Adipocyte (in vitro differentiated cells): ENCODE measurements at regions not wholly inside any gene's neighbourhood (a gene's known extent, or its start where the extent isn't known, plus 50 kb on each side); places are given as distances from the start of the nearest gene placed in this dataset.

Experiments used
- DNase-seq: peaks from one replicate; pipeline ENCODE4 v3.0.0-alpha.2; 2015; ENCODE audit warnings: low read depth
- H3K27me3 ChIP-seq: replicated peaks from 2 replicates; pipeline ENCODE4 v1.7.0; 2013; ENCODE audit warnings: mild to moderate bottlenecking, low read length, moderate library complexity; ENCODE audit not compliant: control insufficient read depth, insufficient read depth
- H3K36me3 ChIP-seq: 2 replicates; pipeline ENCODE4 v1.7.0; 2013; ENCODE audit warnings: low read length, mild to moderate bottlenecking, moderate library complexity; ENCODE audit not compliant: control insufficient read depth, insufficient read depth, severe bottlenecking
- H3K4me1 ChIP-seq: 2 replicates; pipeline ENCODE4 v1.7.0; 2013; ENCODE audit warnings: mild to moderate bottlenecking, low read length, moderate library complexity; ENCODE audit not compliant: control insufficient read depth, insufficient read depth
- H3K4me3 ChIP-seq: 2 replicates; pipeline ENCODE4 v1.7.0; 2013; ENCODE audit warnings: mild to moderate bottlenecking, low read length, moderate library complexity
- H3K9ac ChIP-seq: 2 replicates; pipeline ENCODE4 v1.7.0; 2013; ENCODE audit warnings: mild to moderate bottlenecking, low read length, moderate library complexity
- H3K9me3 ChIP-seq: 2 replicates; pipeline ENCODE4 v1.7.0; 2013; ENCODE audit warnings: mild to moderate bottlenecking, low read length, moderate library complexity; ENCODE audit not compliant: control insufficient read depth

- H3K27me3 ChIP-seq: peaks cover 2% of the 10 kb centered on the region
- H3K36me3 ChIP-seq: no peaks in the 10 kb centered on the region
- no peak overlapping the region for H3K9ac ChIP-seq
- no peaks in the 10 kb centered on the region for H3K4me1 ChIP-seq
- H3K9me3 ChIP-seq: peaks cover 3% of the 10 kb centered on the region
- DNase-seq: no peak
- no peak overlapping the region for H3K4me3 ChIP-seq
Measured at GRCh38 chr1:63041660-63042059, 257.7 kb downstream of the ATG4C start.

GRCh38 chr1:63042278-63042677, 258.3 kb downstream of the ATG4C start:
- DNase-seq: no peak
- H3K4me1 ChIP-seq: no peaks in the 10 kb centered on the region
- no peaks in the 10 kb centered on the region for H3K36me3 ChIP-seq
- peaks cover 2% of the 10 kb centered on the region for H3K27me3 ChIP-seq
- no peak overlapping the region for H3K4me3 ChIP-seq
- peaks cover 3% of the 10 kb centered on the region for H3K9me3 ChIP-seq
- H3K9ac ChIP-seq: no peak overlapping the region

GRCh38 chr1:63046539-63046938, 262.6 kb downstream of the ATG4C start:
- Histone ChIP-seq H3K36me3 (no peaks in the 10 kb centered on the region), H3K4me1 (no peaks in the 10 kb centered on the region), H3K4me3 (no peak overlapping the region), H3K9ac (no peak overlapping the region), H3K9me3 (no peaks in the 10 kb centered on the region), H3K27me3 (peaks cover 6% of the 10 kb centered on the region)
- no peak for DNase-seq

- DNase-seq: no peak
- Histone ChIP-seq H3K9me3 (no peaks in the 10 kb centered on the region), H3K27me3 (peaks cover 4% of the 10 kb centered on the region), H3K4me3 (no peak overlapping the region), H3K9ac (no peak overlapping the region), H3K4me1 (no peaks in the 10 kb centered on the region), H3K36me3 (no peaks in the 10 kb centered on the region)
Measured at GRCh38 chr1:63049135-63049534, 265.2 kb downstream of the ATG4C start.

GRCh38 chr1:63051356-63051755, 267.4 kb downstream of the ATG4C start:
- Histone ChIP-seq H3K36me3 (no peaks in the 10 kb centered on the region), H3K4me1 (no peaks in the 10 kb centered on the region), H3K9ac (no peak overlapping the region), H3K4me3 (no peak overlapping the region), H3K9me3 (no peaks in the 10 kb centered on the region), H3K27me3 (peaks cover 4% of the 10 kb centered on the region)
- DNase-seq: no peak

- no peak for DNase-seq
- no peaks in the 10 kb centered on the region for H3K36me3 ChIP-seq
Measured at GRCh38 chr1:63051886-63052285, 268.0 kb downstream of the ATG4C start.

GRCh38 chr1:63054184-63054583, 268.2 kb upstream of the FOXD3 start:
- Histone ChIP-seq H3K9me3 (no peaks in the 10 kb centered on the region), H3K4me1 (no peaks in the 10 kb centered on the region), H3K9ac (no peak overlapping the region), H3K4me3 (no peak overlapping the region), H3K27me3 (no peaks in the 10 kb centered on the region), H3K36me3 (no peaks in the 10 kb centered on the region)
- no peak for DNase-seq

More at GRCh38 chr1:63051886-63052285, 268.0 kb downstream of the ATG4C start:
- H3K9me3 ChIP-seq: no peaks in the 10 kb centered on the region
- H3K9ac ChIP-seq: no peak overlapping the region
- H3K4me1 ChIP-seq: no peaks in the 10 kb centered on the region
- H3K4me3 ChIP-seq: no peak overlapping the region
- peaks cover 4% of the 10 kb centered on the region for H3K27me3 ChIP-seq

GRCh38 chr1:63063367-63063766, 259.0 kb upstream of the FOXD3 start:
- DNase-seq: no peak
- Histone ChIP-seq H3K36me3 (no peaks in the 10 kb centered on the region), H3K4me1 (no peaks in the 10 kb centered on the region), H3K9me3 (no peaks in the 10 kb centered on the region), H3K9ac (no peak overlapping the region), H3K4me3 (no peak overlapping the region), H3K27me3 (no peaks in the 10 kb centered on the region)

GRCh38 chr1:63064135-63064534, 258.2 kb upstream of the FOXD3 start:
- H3K9me3 ChIP-seq: no peaks in the 10 kb centered on the region
- no peak overlapping the region for H3K9ac ChIP-seq
- no peak for DNase-seq
- no peak overlapping the region for H3K4me3 ChIP-seq
- H3K4me1 ChIP-seq: no peaks in the 10 kb centered on the region
- H3K27me3 ChIP-seq: no peaks in the 10 kb centered on the region
- no peaks in the 10 kb centered on the region for H3K36me3 ChIP-seq

- no peak overlapping the region for H3K9ac ChIP-seq
- no peaks in the 10 kb centered on the region for H3K9me3 ChIP-seq
- H3K36me3 ChIP-seq: no peaks in the 10 kb centered on the region
- H3K27me3 ChIP-seq: peaks cover 18% of the 10 kb centered on the region
- no peak for DNase-seq
- H3K4me3 ChIP-seq: no peak overlapping the region
- no peaks in the 10 kb centered on the region for H3K4me1 ChIP-seq
Measured at GRCh38 chr1:63068626-63069025, 253.7 kb upstream of the FOXD3 start.

- DNase-seq: no peak
- H3K4me3 ChIP-seq: no peak overlapping the region
Measured at GRCh38 chr1:63069214-63069613, 253.2 kb upstream of the FOXD3 start.

More at GRCh38 chr1:63069214-63069613, 253.2 kb upstream of the FOXD3 start:
- H3K9ac ChIP-seq: no peak overlapping the region
- H3K9me3 ChIP-seq: no peaks in the 10 kb centered on the region
- H3K36me3 ChIP-seq: no peaks in the 10 kb centered on the region
- no peaks in the 10 kb centered on the region for H3K4me1 ChIP-seq
- H3K27me3 ChIP-seq: peaks cover 20% of the 10 kb centered on the region
